ENCODE measurements at regions not wholly inside any gene's neighbourhood (a gene's known extent, or its start where the extent isn't known, plus 50 kb on each side); places are given as distances from the start of the nearest gene placed in this dataset.

DNA sequence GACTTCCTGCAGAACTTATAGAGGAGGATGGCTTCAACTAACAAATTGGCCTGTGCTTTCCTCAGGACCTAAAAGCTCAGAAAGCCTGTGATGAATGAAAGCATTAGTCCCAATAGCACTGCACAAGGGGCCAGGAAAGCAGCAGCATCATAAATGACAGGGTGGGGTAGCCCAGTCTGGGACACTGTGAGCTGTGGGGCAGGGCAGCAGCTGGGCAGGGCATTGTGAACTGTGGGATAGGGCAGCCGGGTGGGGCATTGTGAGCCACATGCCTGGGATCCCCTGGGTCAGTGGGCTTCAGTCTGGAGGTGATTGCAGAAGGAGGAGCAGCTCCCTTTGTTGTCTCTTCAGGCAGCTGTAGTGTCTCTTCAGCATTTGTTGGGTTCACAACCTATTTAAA is 1276.8 kb downstream of the UQCRFS1 start:
- Histone ChIP-seq H3K4me2 (ENCODE audit: insufficient read depth, insufficient read length, low read length) (no peak overlapping the region), H3K23ac (ENCODE audit: insufficient read length, low read depth, low read length) (no peak overlapping the region), H4K8ac (replicated peaks; ENCODE audit: insufficient read length, low read depth, low read length) (no peak overlapping the region), H3K14ac (ENCODE audit: insufficient read depth, low read length) (no peak overlapping the region), H4K5ac (ENCODE audit: insufficient read length, low read depth, low read length) (no peak overlapping the region), H2AFZ (ENCODE audit: low read length) (no peak overlapping the region), H4K91ac (ENCODE audit: insufficient read length, low read depth, low read length) (no peak overlapping the region), H4K20me1 (ENCODE audit: control insufficient read depth, insufficient read depth, insufficient read length) (no peaks in the 10 kb centered on the region), H3K4ac (ENCODE audit: low read depth, low read length) (no peak overlapping the region), H2BK12ac (ENCODE audit: insufficient read length, low read depth, low read length) (no peak overlapping the region), H2BK5ac (ENCODE audit: insufficient read length, low read length) (no peak overlapping the region), H3K23me2 (ENCODE audit: insufficient read length, low read depth, low read length, poor library complexity, severe bottlenecking) (no peaks in the 10 kb centered on the region), H3K18ac (ENCODE audit: insufficient read length, low read depth, low read length) (no peak overlapping the region), H2BK15ac (ENCODE audit: low read depth, low read length) (no peak overlapping the region), H3K27ac (ENCODE audit: insufficient read length, low read depth, low read length) (no peak overlapping the region), H3K27me3 (ENCODE audit: insufficient read depth, low read length) (no peaks in the 10 kb centered on the region), H3T11ph (ENCODE audit: low read length) (no peak overlapping the region), H2BK20ac (ENCODE audit: low read depth, low read length, poor library complexity, severe bottlenecking) (no peak overlapping the region), H3K56ac (ENCODE audit: insufficient read length, low read depth, low read length) (no peak overlapping the region), H3K4me1 (ENCODE audit: insufficient read depth, low read length) (no peaks in the 10 kb centered on the region), H2AK5ac (ENCODE audit: insufficient read length, low read length) (no peak overlapping the region), H3K9me3 (ENCODE audit: control insufficient read depth, low read depth, low read length) (peaks cover 65% of the 10 kb centered on the region), H3K79me1 (ENCODE audit: insufficient read depth, low read depth, low read length, poor library complexity, severe bottlenecking) (no peaks in the 10 kb centered on the region), H2BK120ac (ENCODE audit: low read depth, low read length, poor library complexity, severe bottlenecking) (no peak overlapping the region), H3K79me2 (ENCODE audit: insufficient read depth, low read length) (no peaks in the 10 kb centered on the region), H3K9ac (ENCODE audit: extremely low read depth, insufficient read length, low read length) (no peak overlapping the region)
- no peaks in the 10 kb centered on the region for H3K4me1 Mint-ChIP-seq
- DNase-seq, result no peak
- H3K9me3 Mint-ChIP-seq, result peaks cover 74 to 79% of the 10 kb centered on the region in 2 experiments
- peaks cover 2% of the 10 kb centered on the region; the same call in 1 of the 2 replicates for H3K27me3 Mint-ChIP-seq (ENCODE audit: low read depth)
- H3K27ac Mint-ChIP-seq, result no peak overlapping the region
- no CpG with 5 or more reads among the region's 1 CpG for WGBS (ENCODE audit: extremely low coverage, insufficient read length, low lambda C conversion rate)
- H3K36me3 Mint-ChIP-seq (ENCODE audit: insufficient read depth in 1 of 3, low read depth in 3 of 3), result peaks cover 5 to 10% (median 9%) of the 10 kb centered on the region in 3 experiments; a peak in 6 of 7 replicates
- TF ChIP-seq, protein P1, sequence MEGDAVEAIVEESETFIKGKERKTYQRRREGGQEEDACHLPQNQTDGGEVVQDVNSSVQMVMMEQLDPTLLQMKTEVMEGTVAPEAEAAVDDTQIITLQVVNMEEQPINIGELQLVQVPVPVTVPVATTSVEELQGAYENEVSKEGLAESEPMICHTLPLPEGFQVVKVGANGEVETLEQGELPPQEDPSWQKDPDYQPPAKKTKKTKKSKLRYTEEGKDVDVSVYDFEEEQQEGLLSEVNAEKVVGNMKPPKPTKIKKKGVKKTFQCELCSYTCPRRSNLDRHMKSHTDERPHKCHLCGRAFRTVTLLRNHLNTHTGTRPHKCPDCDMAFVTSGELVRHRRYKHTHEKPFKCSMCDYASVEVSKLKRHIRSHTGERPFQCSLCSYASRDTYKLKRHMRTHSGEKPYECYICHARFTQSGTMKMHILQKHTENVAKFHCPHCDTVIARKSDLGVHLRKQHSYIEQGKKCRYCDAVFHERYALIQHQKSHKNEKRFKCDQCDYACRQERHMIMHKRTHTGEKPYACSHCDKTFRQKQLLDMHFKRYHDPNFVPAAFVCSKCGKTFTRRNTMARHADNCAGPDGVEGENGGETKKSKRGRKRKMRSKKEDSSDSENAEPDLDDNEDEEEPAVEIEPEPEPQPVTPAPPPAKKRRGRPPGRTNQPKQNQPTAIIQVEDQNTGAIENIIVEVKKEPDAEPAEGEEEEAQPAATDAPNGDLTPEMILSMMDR (conservative IDR thresholded peaks at IDR 0.05), result no peak
- H3K4me3 Mint-ChIP-seq, result no peak overlapping the region
